Neural progenitor cell (in vitro differentiated cells): ENCODE measurements at regions not wholly inside any gene's neighbourhood (a gene's known extent, or its start where the extent isn't known, plus 50 kb on each side); places are given as distances from the start of the nearest gene placed in this dataset. TPM values are rescaled to one million over a fixed set of nuclear protein-coding genes. Genes with fewer than 3 reads are reported as not detected.

ENCODE experiments used
- DNase-seq: peaks from one replicate; pipeline ENCODE4 v3.0.0-alpha.2; 2016; ENCODE audit warnings: low spot score
- H2AFZ ChIP-seq: fragments of 200-600 bp; sonication (generic); replicated peaks from 2 replicates; pipeline ENCODE4 v1.6.1; 2016; ENCODE audit warnings: antibody characterized with exemption
- H3F3A ChIP-seq: fragments of 200-600 bp; sonication (generic); 2 replicates; pipeline ENCODE4 v1.6.1; 2016; ENCODE audit warnings: antibody characterized with exemption, low read depth
- H3K27ac ChIP-seq: fragments of 200-600 bp; sonication (generic); 2 replicates; pipeline ENCODE4 v1.5.1; 2016; ENCODE audit warnings: mild to moderate bottlenecking
- H3K27me3 ChIP-seq: fragments of 200-600 bp; sonication (generic); 2 replicates; pipeline ENCODE4 v1.6.1; 2016; ENCODE audit warnings: mild to moderate bottlenecking, moderate library complexity
- H3K36me3 ChIP-seq: fragments of 200-600 bp; sonication (generic); 2 replicates; pipeline ENCODE4 v1.5.1; 2016
- H3K4me1 ChIP-seq: fragments of 200-600 bp; sonication (generic); 2 replicates; pipeline ENCODE4 v1.6.1; 2016; ENCODE audit warnings: mixed run types
- H3K4me2 ChIP-seq: fragments of 200-600 bp; sonication (generic); 2 replicates; pipeline ENCODE4 v1.6.1; 2016
- H3K4me3 ChIP-seq: fragments of 200-600 bp; sonication (generic); 2 replicates; pipeline ENCODE4 v1.5.1; 2016
- H3K79me2 ChIP-seq: fragments of 200-600 bp; sonication (generic); 2 replicates; pipeline ENCODE4 v1.6.1; 2016; ENCODE audit warnings: low read depth
- H3K9ac ChIP-seq: fragments of 200-600 bp; sonication (generic); 2 replicates; pipeline ENCODE4 v1.6.1; 2016
- H3K9me3 ChIP-seq: fragments of 200-600 bp; sonication (generic); 2 replicates; pipeline ENCODE4 v1.5.1; 2016; ENCODE audit warnings: low read depth
- H4K20me1 ChIP-seq: fragments of 200-600 bp; sonication (generic); 2 replicates; pipeline ENCODE4 v1.6.1; 2016; ENCODE audit warnings: low read depth
- H3K27ac Mint-ChIP-seq: 3 replicates; pipeline ENCODE4 v1.8.0; 2021; ENCODE audit warnings: mixed read lengths
- H3K27me3 Mint-ChIP-seq: 2 replicates; pipeline ENCODE4 v1.8.0; 2022; ENCODE audit warnings: low read depth, mild to moderate bottlenecking, inconsistent platforms, moderate library complexity, mixed read lengths; ENCODE audit not compliant: insufficient read depth
- H3K36me3 Mint-ChIP-seq: 3 replicates; pipeline ENCODE4 v1.8.0; 2021; ENCODE audit warnings: mixed read lengths
- H3K4me1 Mint-ChIP-seq: 3 replicates; pipeline ENCODE4 v1.8.0; 2021; ENCODE audit warnings: mixed read lengths
- H3K4me3 Mint-ChIP-seq: 3 replicates; pipeline ENCODE4 v1.8.0; 2021; ENCODE audit warnings: mild to moderate bottlenecking, moderate library complexity, mixed read lengths
- H3K9me3 Mint-ChIP-seq: 3 replicates; pipeline ENCODE4 v1.8.0; 2020; ENCODE audit warnings: mixed read lengths
- CTCF ChIP-seq: fragments of 200-600 bp; sonication (generic); IDR thresholded peaks from 2 replicates; pipeline ENCODE4 v1.5.1; 2017; ENCODE audit warnings: antibody characterized with exemption, mild to moderate bottlenecking
- EZH2 ChIP-seq: fragments of 200-600 bp; sonication (generic); IDR thresholded peaks from 2 replicates; pipeline ENCODE4 v1.6.1; 2017; ENCODE audit warnings: antibody characterized with exemption, mild to moderate bottlenecking, moderate library complexity
- EZH2phosphoT487 ChIP-seq: fragments of 200-600 bp; sonication (generic); IDR thresholded peaks from 2 replicates; pipeline ENCODE4 v1.6.1; 2017; ENCODE audit warnings: antibody characterized with exemption
- small RNA-seq: library from RNA; depleted of rRNA; stranded (forward); fragments of <200 nt; gene quantifications from one replicate; pipeline ENCODE3, GENCODE V24; 2015

DNA sequence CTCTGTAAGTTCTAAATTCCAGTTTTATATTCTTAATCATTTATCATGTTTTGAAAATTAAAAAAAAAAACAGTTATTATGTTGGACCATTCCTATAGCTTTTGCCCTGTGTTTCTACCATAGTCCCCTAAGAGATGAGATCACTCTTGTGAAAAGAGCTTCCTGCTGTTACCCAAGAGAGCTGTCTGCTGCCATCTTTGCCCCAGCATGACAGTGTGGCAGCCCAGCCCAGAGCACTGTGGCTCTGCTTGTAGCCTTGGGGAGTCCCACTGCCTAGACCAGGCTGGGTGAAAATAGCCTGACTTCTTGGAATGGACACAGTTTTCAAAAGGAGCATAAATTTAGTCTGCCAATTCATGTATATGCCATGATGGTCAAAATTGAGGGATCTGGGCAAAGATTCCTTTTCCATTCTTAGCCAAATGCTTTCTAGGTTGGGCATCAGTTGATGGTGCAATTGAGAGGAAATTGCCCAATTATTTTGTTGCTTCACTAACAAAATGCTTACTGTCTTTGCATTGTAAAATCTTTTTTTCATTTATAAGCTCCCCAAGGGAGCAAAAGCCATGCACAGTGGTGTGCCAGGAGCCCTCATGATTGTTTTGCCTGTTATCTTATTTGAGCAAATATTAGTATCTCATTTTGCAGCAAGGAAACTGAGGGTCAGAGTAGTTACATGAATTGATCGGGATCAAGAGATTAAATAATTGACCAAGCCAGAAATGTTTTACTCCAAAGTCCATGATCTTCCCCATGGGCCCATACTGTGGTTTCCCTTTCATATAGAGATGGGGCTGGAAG lies 72.8 kb downstream of the ETS2 start:
- Histone ChIP-seq H3K27me3 (no peaks in the 10 kb centered on the region), H3K4me3 (no peak overlapping the region), H3K4me2 (no peak overlapping the region), H3K27ac (no peak overlapping the region), H2AFZ (no peak overlapping the region), H3K36me3 (peaks cover 8% of the 10 kb centered on the region), H3K79me2 (no peaks in the 10 kb centered on the region), H3K9me3 (no peaks in the 10 kb centered on the region), H4K20me1 (no peaks in the 10 kb centered on the region), H3K9ac (no peak overlapping the region), H3K4me1 (no peaks in the 10 kb centered on the region), H3F3A (no peaks in the 10 kb centered on the region)
- H3K27ac Mint-ChIP-seq = no peak overlapping the region
- no peaks in the 10 kb centered on the region for H3K4me1 Mint-ChIP-seq
- peaks cover 29% of the 10 kb centered on the region for H3K9me3 Mint-ChIP-seq
- no peak for DNase-seq
- TF ChIP-seq CTCF = no peak
- no peak for TF ChIP-seq EZH2
- TF ChIP-seq EZH2phosphoT487 = no peak
- H3K27me3 Mint-ChIP-seq = no peaks in the 10 kb centered on the region
- H3K4me3 Mint-ChIP-seq = no peak overlapping the region
- no peaks in the 10 kb centered on the region for H3K36me3 Mint-ChIP-seq

- no peak overlapping the region for H3K27ac ChIP-seq
- no peak overlapping the region for H3K9ac ChIP-seq
- no peaks in the 10 kb centered on the region for H3K27me3 Mint-ChIP-seq
- H3K27ac Mint-ChIP-seq = no peak overlapping the region
- H3K4me2 ChIP-seq = no peak overlapping the region
- no peaks in the 10 kb centered on the region for H3K9me3 ChIP-seq
- H3K9me3 Mint-ChIP-seq = peaks cover 14% of the 10 kb centered on the region
- no peaks in the 10 kb centered on the region for H3F3A ChIP-seq
- H2AFZ ChIP-seq = no peak overlapping the region
- TF ChIP-seq EZH2phosphoT487 (no peak), CTCF (no peak), EZH2 (no peak)
- H3K4me1 Mint-ChIP-seq = no peaks in the 10 kb centered on the region
- no peaks in the 10 kb centered on the region for H3K36me3 Mint-ChIP-seq
- H4K20me1 ChIP-seq = no peaks in the 10 kb centered on the region
- no peak overlapping the region for H3K4me3 ChIP-seq
- H3K36me3 ChIP-seq = peaks cover 6% of the 10 kb centered on the region
- no peak overlapping the region for H3K4me3 Mint-ChIP-seq
- no peaks in the 10 kb centered on the region for H3K27me3 ChIP-seq
- H3K79me2 ChIP-seq = no peaks in the 10 kb centered on the region
- H3K4me1 ChIP-seq = no peaks in the 10 kb centered on the region
- DNase-seq = no peak
Observed at GRCh38 chr21:38875694-38876492, 70.2 kb downstream of the ETS2 start.

Small RNA genes lying in the stretch of these regions (small RNA-seq; reads per million reads assigned to genes)
- not detected for gene RF00091
